ENCODE measurements at regions not wholly inside any gene's neighbourhood (a gene's known extent, or its start where the extent isn't known, plus 50 kb on each side); places are given as distances from the start of the nearest gene placed in this dataset.

- Histone ChIP-seq H3K9ac (ENCODE audit: low read length) (no peak overlapping the region), H3K9me3 (ENCODE audit: insufficient read depth, low read length) (no peaks in the 10 kb centered on the region), H3K27me3 (ENCODE audit: low read length) (no peaks in the 10 kb centered on the region), H2AFZ (ENCODE audit: low read depth, low read length, severe bottlenecking) (no peak overlapping the region), H3K79me2 (ENCODE audit: insufficient read depth, low read length) (no peaks in the 10 kb centered on the region), H3K36me3 (ENCODE audit: low read length) (no peaks in the 10 kb centered on the region), H3K4me2 (ENCODE audit: low read depth, low read length, poor library complexity, severe bottlenecking) (no peak overlapping the region), H4K20me1 (ENCODE audit: low read depth, low read length) (no peaks in the 10 kb centered on the region), H3K9me2 (replicated peaks; ENCODE audit: insufficient read depth, low read length) (no peaks in the 10 kb centered on the region), H3F3A (ENCODE audit: insufficient read depth) (no peaks in the 10 kb centered on the region), H3K4me3 (ENCODE audit: insufficient read depth, low read length, poor library complexity, severe bottlenecking) (no peak overlapping the region), H3K27ac (ENCODE audit: low read depth, low read length) (no peak overlapping the region)
- TF ChIP-seq, protein P1, sequence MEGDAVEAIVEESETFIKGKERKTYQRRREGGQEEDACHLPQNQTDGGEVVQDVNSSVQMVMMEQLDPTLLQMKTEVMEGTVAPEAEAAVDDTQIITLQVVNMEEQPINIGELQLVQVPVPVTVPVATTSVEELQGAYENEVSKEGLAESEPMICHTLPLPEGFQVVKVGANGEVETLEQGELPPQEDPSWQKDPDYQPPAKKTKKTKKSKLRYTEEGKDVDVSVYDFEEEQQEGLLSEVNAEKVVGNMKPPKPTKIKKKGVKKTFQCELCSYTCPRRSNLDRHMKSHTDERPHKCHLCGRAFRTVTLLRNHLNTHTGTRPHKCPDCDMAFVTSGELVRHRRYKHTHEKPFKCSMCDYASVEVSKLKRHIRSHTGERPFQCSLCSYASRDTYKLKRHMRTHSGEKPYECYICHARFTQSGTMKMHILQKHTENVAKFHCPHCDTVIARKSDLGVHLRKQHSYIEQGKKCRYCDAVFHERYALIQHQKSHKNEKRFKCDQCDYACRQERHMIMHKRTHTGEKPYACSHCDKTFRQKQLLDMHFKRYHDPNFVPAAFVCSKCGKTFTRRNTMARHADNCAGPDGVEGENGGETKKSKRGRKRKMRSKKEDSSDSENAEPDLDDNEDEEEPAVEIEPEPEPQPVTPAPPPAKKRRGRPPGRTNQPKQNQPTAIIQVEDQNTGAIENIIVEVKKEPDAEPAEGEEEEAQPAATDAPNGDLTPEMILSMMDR (IDR thresholded peaks at IDR 0.05; ENCODE audit: insufficient read depth, low read length, poor library complexity, severe bottlenecking) = no peak
- no peak for TF ChIP-seq EZH2phosphoT487 (conservative IDR thresholded peaks at IDR 0.05; ENCODE audit: low read length)
Measured at GRCh38 chr15:91380114-91380513, 280.1 kb downstream of the SV2B start.

DNA sequence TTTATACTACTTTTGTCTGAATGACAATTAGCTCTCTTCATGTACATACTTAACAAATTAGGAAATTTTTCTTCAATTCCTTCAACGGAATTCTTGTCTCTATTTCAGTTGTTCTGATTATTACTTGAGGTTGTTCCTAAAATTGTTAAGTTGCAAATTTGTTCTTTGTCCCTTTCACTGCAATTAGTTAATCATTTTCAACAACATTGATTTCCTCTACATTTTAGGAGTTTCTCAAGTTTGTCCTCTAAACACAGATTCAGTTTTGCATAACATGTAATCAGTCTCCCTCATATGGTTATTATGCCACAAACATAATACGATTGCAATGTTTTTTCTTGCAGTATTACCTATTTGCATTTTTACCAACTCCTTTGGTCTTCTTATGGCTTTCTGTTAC, 283.5 kb downstream of the SV2B start:
- no peaks in the 10 kb centered on the region for H3K36me3 ChIP-seq (ENCODE audit: low read length)
- no peak overlapping the region for H3K27ac ChIP-seq (ENCODE audit: low read depth, low read length)
- no peaks in the 10 kb centered on the region for H3K79me2 ChIP-seq (ENCODE audit: insufficient read depth, low read length)
- no peaks in the 10 kb centered on the region for H3K9me2 ChIP-seq (replicated peaks; ENCODE audit: insufficient read depth, low read length)
- H4K20me1 ChIP-seq (ENCODE audit: low read depth, low read length) = no peaks in the 10 kb centered on the region
- H3K4me2 ChIP-seq (ENCODE audit: low read depth, low read length, poor library complexity, severe bottlenecking) = no peak overlapping the region
- no peaks in the 10 kb centered on the region for H3K9me3 ChIP-seq (ENCODE audit: insufficient read depth, low read length)
- no peak overlapping the region for H3K9ac ChIP-seq (ENCODE audit: low read length)
- H2AFZ ChIP-seq (ENCODE audit: low read depth, low read length, severe bottlenecking) = no peak overlapping the region
- TF ChIP-seq, protein P1 (IDR thresholded peaks at IDR 0.05; ENCODE audit: insufficient read depth, low read length, poor library complexity, severe bottlenecking) = no peak
- no peak for TF ChIP-seq EZH2phosphoT487 (conservative IDR thresholded peaks at IDR 0.05; ENCODE audit: low read length)
- no peak overlapping the region for H3K4me3 ChIP-seq (ENCODE audit: insufficient read depth, low read length, poor library complexity, severe bottlenecking)
- no peaks in the 10 kb centered on the region for H3F3A ChIP-seq (ENCODE audit: insufficient read depth)
- no peaks in the 10 kb centered on the region for H3K27me3 ChIP-seq (ENCODE audit: low read length)

- H3K4me3 ChIP-seq (ENCODE audit: insufficient read depth, low read length, poor library complexity, severe bottlenecking) = no peak overlapping the region
- H3K9me2 ChIP-seq (replicated peaks; ENCODE audit: insufficient read depth, low read length) = no peaks in the 10 kb centered on the region
- no peaks in the 10 kb centered on the region for H3K36me3 ChIP-seq (ENCODE audit: low read length)
- H3K9ac ChIP-seq (ENCODE audit: low read length) = no peak overlapping the region
- no peaks in the 10 kb centered on the region for H4K20me1 ChIP-seq (ENCODE audit: low read depth, low read length)
- H3K4me2 ChIP-seq (ENCODE audit: low read depth, low read length, poor library complexity, severe bottlenecking) = no peak overlapping the region
- no peaks in the 10 kb centered on the region for H3K27me3 ChIP-seq (ENCODE audit: low read length)
- H2AFZ ChIP-seq (ENCODE audit: low read depth, low read length, severe bottlenecking) = no peak overlapping the region
- no peaks in the 10 kb centered on the region for H3F3A ChIP-seq (ENCODE audit: insufficient read depth)
- TF ChIP-seq, protein P1 (IDR thresholded peaks at IDR 0.05; ENCODE audit: insufficient read depth, low read length, poor library complexity, severe bottlenecking) = no peak
- no peaks in the 10 kb centered on the region for H3K79me2 ChIP-seq (ENCODE audit: insufficient read depth, low read length)
- no peaks in the 10 kb centered on the region for H3K9me3 ChIP-seq (ENCODE audit: insufficient read depth, low read length)
- no peak overlapping the region for H3K27ac ChIP-seq (ENCODE audit: low read depth, low read length)
Measured at GRCh38 chr15:91384189-91384730, 284.2 kb downstream of the SV2B start.

Measured in SU-DHL-6 (cell line).